GM12873 (cell line): ENCODE measurements at regions not wholly inside any gene's neighbourhood (a gene's known extent, or its start where the extent isn't known, plus 50 kb on each side); places are given as distances from the start of the nearest gene placed in this dataset.

Experiments used
- TF ChIP-seq, protein P1 (sequence below): IDR thresholded peaks from 2 replicates; pipeline ENCODE4 v1.5.1; 2012; ENCODE audit warnings: low read depth, mild to moderate bottlenecking, moderate library complexity, low read length, control low read depth; ENCODE audit not compliant: insufficient read depth; ENCODE audit errors: missing control alignments

DNA sequence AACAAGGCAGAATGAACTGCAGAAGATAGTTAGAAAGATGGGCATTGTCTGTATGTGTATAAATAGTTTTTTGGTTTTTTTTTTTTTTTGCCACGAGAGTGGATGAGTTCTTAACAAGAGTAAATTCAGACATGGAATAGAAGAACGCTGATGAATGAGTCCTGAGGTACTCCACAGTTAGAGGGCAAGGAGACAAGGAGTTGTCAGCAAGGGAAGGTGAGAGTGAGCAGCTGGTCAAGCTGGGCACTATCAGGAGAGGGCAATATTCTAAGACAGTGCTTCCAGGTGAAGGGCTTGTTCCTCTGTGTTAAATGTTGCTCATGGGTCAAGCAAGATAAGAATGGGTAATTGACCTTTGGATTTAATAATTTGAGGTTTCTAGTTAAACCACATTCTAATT lies 138.6 kb upstream of the FAM78B start:
- TF ChIP-seq, protein P1, sequence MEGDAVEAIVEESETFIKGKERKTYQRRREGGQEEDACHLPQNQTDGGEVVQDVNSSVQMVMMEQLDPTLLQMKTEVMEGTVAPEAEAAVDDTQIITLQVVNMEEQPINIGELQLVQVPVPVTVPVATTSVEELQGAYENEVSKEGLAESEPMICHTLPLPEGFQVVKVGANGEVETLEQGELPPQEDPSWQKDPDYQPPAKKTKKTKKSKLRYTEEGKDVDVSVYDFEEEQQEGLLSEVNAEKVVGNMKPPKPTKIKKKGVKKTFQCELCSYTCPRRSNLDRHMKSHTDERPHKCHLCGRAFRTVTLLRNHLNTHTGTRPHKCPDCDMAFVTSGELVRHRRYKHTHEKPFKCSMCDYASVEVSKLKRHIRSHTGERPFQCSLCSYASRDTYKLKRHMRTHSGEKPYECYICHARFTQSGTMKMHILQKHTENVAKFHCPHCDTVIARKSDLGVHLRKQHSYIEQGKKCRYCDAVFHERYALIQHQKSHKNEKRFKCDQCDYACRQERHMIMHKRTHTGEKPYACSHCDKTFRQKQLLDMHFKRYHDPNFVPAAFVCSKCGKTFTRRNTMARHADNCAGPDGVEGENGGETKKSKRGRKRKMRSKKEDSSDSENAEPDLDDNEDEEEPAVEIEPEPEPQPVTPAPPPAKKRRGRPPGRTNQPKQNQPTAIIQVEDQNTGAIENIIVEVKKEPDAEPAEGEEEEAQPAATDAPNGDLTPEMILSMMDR: no peak

DNA sequence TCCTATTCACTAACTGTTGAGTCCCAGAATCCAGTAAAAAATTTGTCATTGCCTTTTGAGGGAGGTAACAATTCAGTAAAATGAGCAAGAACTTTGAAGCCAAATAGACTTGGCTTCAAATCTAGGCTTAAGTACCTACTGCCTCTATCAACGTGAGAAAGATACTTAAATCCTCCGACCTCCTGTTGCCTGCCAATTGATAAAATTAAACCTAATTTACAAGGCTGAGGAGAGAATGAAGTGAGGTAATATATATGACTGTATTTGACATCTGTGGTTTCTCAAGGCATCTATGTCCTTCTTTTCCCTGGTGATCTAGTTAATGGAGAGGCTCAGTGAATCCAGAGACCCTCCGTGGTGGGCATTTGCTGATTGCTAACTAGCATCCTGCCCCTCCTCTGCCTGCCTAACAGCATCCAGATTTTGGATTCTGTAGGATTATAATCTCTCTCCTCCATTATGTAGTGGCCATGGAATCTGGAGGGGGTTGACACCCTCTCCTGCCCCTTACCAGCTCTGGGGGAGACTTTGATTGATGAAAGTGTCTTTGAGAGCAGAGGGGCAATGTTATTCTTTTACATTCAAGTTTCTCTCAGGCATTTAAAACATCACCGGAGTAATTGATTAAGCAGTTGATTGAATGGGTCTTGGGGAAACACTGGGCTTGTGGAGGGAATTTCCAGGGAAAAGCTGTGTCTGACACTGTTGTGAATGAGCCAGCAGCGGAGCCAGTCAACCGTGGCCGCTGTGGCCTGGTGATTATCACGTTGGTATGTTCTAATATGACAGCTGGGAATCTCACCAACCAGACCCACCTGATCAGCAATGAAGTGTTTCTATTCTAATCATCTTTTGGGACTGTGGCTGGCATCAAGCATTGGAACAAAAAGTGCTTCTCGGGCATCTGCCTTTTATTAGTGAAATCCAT lies 140.7 kb upstream of the FAM78B start:
- TF ChIP-seq, protein P1: no peak

DNA sequence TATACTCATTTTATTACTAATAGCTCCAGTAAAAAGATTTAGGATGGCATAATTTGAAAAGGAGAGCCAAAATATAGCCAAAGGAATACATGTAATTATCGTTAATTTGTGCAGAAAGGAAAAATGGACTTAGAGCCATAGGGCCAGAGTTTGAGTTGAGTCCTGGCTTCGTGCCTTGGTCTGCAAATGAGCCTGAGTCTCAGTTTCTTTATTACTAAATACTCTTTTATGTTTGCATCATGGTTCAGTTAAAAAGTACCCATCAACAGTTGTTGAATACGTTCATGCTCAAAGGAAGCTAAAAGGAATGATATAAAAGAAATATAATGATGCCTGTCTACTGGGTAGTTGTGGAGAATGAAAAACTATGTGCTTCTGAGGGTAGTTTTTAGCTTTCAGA lies 155.7 kb upstream of the FAM78B start:
- TF ChIP-seq, protein P1: no peak

DNA sequence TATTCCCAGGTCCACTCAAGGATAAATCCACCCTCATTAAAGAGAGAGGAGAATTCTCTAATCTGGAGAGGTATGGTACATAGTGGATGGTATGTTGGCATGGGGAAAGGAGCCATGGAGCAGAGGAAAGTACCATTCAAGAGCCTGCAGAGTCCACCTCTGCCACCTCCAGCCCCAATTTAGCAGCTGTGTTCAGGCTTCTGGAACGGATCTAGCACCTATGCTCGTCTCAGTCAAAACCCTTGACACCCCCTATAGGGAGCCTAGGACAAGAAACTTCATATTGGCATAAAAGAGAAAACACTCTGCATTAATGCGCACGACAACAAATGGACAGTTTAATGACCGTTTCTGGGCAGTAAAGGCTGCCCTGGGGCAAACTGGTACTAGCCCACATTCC lies 161.1 kb upstream of the FAM78B start:
- TF ChIP-seq, protein P1: no peak

DNA sequence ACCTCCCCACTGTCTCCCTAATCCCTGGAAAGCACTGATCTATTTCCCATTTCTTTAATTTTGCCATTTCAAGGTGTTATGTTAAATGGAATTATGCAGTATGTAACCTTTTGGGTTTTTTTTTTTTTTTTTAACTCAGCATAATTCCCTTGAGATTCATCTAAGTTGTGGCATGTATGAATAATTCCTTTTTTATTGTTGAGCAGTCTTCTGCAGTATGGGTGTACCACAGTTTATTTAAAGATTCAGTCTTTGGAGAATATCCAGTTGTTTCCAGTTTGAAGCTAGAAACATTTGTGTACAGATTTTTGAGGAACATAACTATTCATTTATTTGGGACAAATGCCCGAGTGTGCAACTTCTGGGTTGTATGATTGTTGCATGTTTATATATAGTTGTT lies 162.2 kb upstream of the FAM78B start:
- TF ChIP-seq, protein P1: no peak

DNA sequence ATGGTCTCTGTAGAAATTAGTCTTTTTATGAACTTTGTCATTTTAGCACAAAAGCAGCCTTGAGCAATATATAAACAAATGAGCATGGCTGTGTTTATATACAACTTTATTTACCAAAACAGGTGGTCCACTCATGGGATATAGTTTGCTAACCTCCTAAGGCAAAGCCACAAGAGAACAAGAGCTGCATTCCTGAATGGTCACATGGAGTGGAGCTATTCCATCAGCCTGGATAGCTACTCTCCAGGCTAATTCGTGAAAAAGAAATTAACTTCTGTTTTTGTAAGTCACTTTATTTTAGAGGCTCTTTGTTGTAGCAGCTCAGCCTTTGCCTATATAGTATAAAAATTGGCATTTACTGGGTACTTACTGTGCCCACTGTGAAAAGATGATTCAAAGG lies 163.3 kb upstream of the FAM78B start:
- TF ChIP-seq, protein P1: no peak

DNA sequence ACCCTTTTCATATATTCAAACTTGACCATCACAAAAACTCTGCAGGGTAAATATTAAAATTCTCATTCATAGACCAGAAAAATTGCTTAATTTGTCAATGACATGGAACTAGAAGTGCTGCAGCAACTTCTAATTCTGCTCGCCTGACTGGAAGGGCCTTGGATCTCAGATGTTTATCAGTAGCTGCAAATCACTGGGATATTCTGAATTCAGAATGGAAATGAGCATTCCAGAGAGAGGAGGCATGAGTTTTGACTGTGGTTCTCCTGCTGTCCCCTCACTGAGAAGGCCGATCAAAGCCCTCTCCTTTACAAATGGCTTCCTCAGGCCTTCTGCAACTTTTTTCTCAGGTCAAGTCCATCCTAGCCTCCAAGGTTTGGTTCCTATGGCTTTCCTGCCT lies 171.3 kb upstream of the FAM78B start:
- TF ChIP-seq, protein P1: no peak
